Endothelial cell (in vitro differentiated cells): ENCODE measurements at regions not wholly inside any gene's neighbourhood (a gene's known extent, or its start where the extent isn't known, plus 50 kb on each side); places are given as distances from the start of the nearest gene placed in this dataset.

Source experiments
- DNase-seq: peaks from one replicate; pipeline ENCODE4 v3.0.0; 2021; ENCODE audit warnings: low spot score
- H3K27ac Mint-ChIP-seq: one replicate; pipeline ENCODE4 v1.8.0; 2021; ENCODE audit warnings: mixed read lengths, inconsistent platforms; ENCODE audit not compliant: unreplicated experiment
- H3K27me3 Mint-ChIP-seq: one replicate; pipeline ENCODE4 v1.8.0; 2021; ENCODE audit warnings: mild to moderate bottlenecking, moderate library complexity, mixed read lengths, inconsistent platforms; ENCODE audit not compliant: unreplicated experiment
- H3K36me3 Mint-ChIP-seq: one replicate; pipeline ENCODE4 v1.8.0; 2021; ENCODE audit warnings: mild to moderate bottlenecking, low read depth, mixed read lengths, inconsistent platforms; ENCODE audit not compliant: unreplicated experiment
- H3K4me1 Mint-ChIP-seq: one replicate; pipeline ENCODE4 v1.8.0; 2021; ENCODE audit warnings: mild to moderate bottlenecking, mixed read lengths, inconsistent platforms; ENCODE audit not compliant: unreplicated experiment
- H3K4me3 Mint-ChIP-seq: one replicate; pipeline ENCODE4 v1.8.0; 2021; ENCODE audit warnings: mild to moderate bottlenecking, mixed read lengths, inconsistent platforms; ENCODE audit not compliant: unreplicated experiment
- H3K9me3 Mint-ChIP-seq: one replicate; pipeline ENCODE4 v1.8.0; 2021; ENCODE audit warnings: mixed read lengths, inconsistent platforms; ENCODE audit not compliant: unreplicated experiment
- CTCF ChIP-seq: fragments of 200-600 bp; sonication (generic); IDR thresholded peaks from one replicate; pipeline ENCODE4 v1.5.0; 2021; ENCODE audit warnings: antibody characterized with exemption; ENCODE audit not compliant: unreplicated experiment

GRCh38 chr15:47885920-47886319 lies 168.6 kb downstream of the SEMA6D start:
- DNase-seq, result no peak
- no peak overlapping the region for H3K4me3 Mint-ChIP-seq
- H3K4me1 Mint-ChIP-seq, result peaks cover 4% of the 10 kb centered on the region

GRCh38 chr15:47887241-47887800 lies 170.0 kb downstream of the SEMA6D start:
- Mint-ChIP-seq H3K4me1 (peaks cover 4% of the 10 kb centered on the region), H3K36me3 (no peaks in the 10 kb centered on the region), H3K4me3 (no peak overlapping the region), H3K27me3 (no peaks in the 10 kb centered on the region), H3K27ac (no peak overlapping the region), H3K9me3 (no peaks in the 10 kb centered on the region)
- DNase-seq, result no peak
- TF ChIP-seq CTCF, result no peak

More at GRCh38 chr15:47885920-47886319, 168.6 kb downstream of the SEMA6D start:
- no peaks in the 10 kb centered on the region for H3K36me3 Mint-ChIP-seq
- H3K9me3 Mint-ChIP-seq, result no peaks in the 10 kb centered on the region
- no peak for TF ChIP-seq CTCF
- peaks cover 2% of the 10 kb centered on the region for H3K27me3 Mint-ChIP-seq
- no peak overlapping the region for H3K27ac Mint-ChIP-seq

- H3K4me1 Mint-ChIP-seq, result peaks cover 4% of the 10 kb centered on the region
- no peak for TF ChIP-seq CTCF
- H3K27me3 Mint-ChIP-seq, result no peaks in the 10 kb centered on the region
- no peak for DNase-seq
- no peak overlapping the region for H3K4me3 Mint-ChIP-seq
- H3K9me3 Mint-ChIP-seq, result no peaks in the 10 kb centered on the region
- no peaks in the 10 kb centered on the region for H3K36me3 Mint-ChIP-seq
- no peak overlapping the region for H3K27ac Mint-ChIP-seq
Measured at GRCh38 chr15:47888385-47889100, 171.2 kb downstream of the SEMA6D start.

- Mint-ChIP-seq H3K4me1 (no peaks in the 10 kb centered on the region), H3K36me3 (no peaks in the 10 kb centered on the region), H3K27me3 (no peaks in the 10 kb centered on the region), H3K9me3 (no peaks in the 10 kb centered on the region), H3K27ac (no peak overlapping the region), H3K4me3 (no peak overlapping the region)
- no peak for TF ChIP-seq CTCF
- no peak for DNase-seq
Measured at GRCh38 chr15:47890397-47891150, 173.3 kb downstream of the SEMA6D start.

- no peaks in the 10 kb centered on the region for H3K9me3 Mint-ChIP-seq
- H3K36me3 Mint-ChIP-seq, result no peaks in the 10 kb centered on the region
- H3K27me3 Mint-ChIP-seq, result no peaks in the 10 kb centered on the region
- no peak overlapping the region for H3K27ac Mint-ChIP-seq
- no peak for DNase-seq
- no peaks in the 10 kb centered on the region for H3K4me1 Mint-ChIP-seq
- H3K4me3 Mint-ChIP-seq, result no peak overlapping the region
- TF ChIP-seq CTCF, result no peak
Measured at GRCh38 chr15:47897525-47897924, 180.2 kb downstream of the SEMA6D start.
